ENCODE measurements at regions not wholly inside any gene's neighbourhood (a gene's known extent, or its start where the extent isn't known, plus 50 kb on each side); places are given as distances from the start of the nearest gene placed in this dataset.

DNA sequence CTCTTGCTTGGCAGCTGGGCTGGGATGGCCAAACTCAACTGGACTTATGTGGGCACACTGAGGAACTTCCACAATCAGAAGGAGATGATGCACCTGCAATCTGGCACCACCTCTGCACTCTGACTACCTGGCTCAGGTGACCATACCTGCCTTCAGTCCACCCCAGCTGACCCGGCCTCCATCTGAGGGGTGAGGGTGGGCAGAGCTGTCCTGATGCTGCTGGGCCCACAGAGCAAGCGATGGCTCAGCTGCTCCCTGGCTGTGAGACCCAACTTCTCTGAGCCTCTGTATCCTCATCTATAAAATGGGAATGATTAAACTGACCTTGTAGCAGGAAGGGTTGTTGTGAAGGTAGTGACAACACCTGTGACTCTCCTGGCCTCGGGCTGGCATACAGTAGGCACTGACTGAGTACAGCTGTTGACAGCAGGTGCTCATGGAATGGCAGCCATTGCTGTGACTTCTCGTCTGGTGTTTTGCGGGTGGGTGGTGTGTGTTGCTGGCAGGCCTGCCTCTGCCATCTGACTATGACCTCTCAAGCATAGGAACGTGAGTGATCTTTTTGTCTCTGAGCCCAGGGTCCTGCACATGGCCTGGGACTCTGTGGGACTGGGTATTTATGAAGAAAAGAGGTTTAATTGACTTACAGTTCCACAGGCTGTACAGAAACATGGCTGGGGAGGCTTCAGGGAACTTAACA lies 438.5 kb downstream of the PTPRU start:
- CTCF ChIA-PET, result no interaction called here
- DNase-seq (ENCODE audit: extremely low spot score), result no peak
- no peak for TF ChIP-seq SP1 (IDR thresholded peaks at IDR 0.05)
- TF ChIP-seq L3MBTL2 (conservative IDR thresholded peaks at IDR 0.05), result no peak
- TF ChIP-seq, protein P1, sequence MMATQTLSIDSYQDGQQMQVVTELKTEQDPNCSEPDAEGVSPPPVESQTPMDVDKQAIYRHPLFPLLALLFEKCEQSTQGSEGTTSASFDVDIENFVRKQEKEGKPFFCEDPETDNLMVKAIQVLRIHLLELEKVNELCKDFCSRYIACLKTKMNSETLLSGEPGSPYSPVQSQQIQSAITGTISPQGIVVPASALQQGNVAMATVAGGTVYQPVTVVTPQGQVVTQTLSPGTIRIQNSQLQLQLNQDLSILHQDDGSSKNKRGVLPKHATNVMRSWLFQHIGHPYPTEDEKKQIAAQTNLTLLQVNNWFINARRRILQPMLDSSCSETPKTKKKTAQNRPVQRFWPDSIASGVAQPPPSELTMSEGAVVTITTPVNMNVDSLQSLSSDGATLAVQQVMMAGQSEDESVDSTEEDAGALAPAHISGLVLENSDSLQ (IDR thresholded peaks at IDR 0.05), result no peak
- no peak for TF ChIP-seq FOXA1 (IDR thresholded peaks at IDR 0.05)
- no peak for TF ChIP-seq FOXK2 (IDR thresholded peaks at IDR 0.05)
- TF ChIP-seq NFRKB (IDR thresholded peaks at IDR 0.05), result no peak
- TF ChIP-seq SUZ12 (IDR thresholded peaks at IDR 0.05), result no peak
- no peak for TF ChIP-seq FOXM1 (IDR thresholded peaks at IDR 0.05; ENCODE audit: borderline replicate concordance)
- no peak for TF ChIP-seq HDGF (IDR thresholded peaks at IDR 0.05; ENCODE audit: borderline replicate concordance)
- TF ChIP-seq ARNT (IDR thresholded peaks at IDR 0.05), result no peak
- TF ChIP-seq ZNF384 (IDR thresholded peaks at IDR 0.05), result no peak
- no peak for TF ChIP-seq TARDBP (IDR thresholded peaks at IDR 0.05)
- no peak for TF ChIP-seq BHLHE40 (IDR thresholded peaks at IDR 0.05; ENCODE audit: borderline replicate concordance)
- TF ChIP-seq LEF1 (IDR thresholded peaks at IDR 0.05; ENCODE audit: borderline replicate concordance), result no peak
- POLR2A ChIA-PET, result no interaction called here

DNA sequence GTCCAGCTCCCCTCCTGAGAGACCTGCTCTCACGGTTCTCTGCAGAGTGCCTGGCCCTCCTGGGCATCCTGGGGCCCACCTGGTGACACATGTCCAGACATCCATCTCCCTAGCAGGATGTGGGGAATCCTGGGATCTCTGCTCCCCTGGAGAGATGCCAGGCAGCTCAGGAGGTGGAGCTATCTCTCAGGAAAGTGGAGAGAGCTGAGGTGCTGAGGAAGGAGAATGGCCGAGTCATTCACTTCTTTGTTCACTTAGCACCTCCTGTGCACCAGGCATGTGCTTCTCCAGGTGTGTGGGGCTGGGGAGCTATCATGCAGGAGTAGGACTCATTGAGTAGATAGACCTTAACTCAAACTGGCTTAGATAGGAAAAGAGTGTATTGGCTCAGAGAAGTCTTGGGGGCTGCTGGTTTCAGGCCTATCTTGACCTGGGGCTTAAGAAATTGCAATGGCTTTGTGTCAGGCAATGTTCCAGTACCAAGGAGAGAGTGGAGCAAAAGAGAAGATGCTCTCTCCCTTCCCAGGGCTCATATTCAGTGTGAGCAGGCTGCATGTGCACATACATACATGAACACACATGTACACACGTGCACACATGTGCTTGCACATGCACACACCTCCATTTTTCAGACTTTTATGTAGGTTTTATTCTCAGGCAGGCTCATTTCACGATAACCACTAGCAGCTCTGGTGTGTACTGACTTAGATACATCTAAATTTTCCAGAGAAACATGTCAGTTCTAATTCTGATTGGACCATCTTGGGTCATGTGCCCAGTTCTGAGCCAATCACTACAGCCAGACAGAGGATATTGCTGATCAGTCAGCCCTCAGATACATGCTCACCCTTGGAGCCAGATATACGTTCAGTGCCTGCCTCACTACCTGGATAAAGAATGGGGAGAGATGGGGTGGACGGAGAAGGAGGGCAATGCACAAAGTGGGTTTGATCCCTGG lies 437.6 kb downstream of the PTPRU start:
- TF ChIP-seq LEF1 (IDR thresholded peaks at IDR 0.05; ENCODE audit: borderline replicate concordance) (no peak), FOXK2 (IDR thresholded peaks at IDR 0.05) (no peak), ELF4 (IDR thresholded peaks at IDR 0.05) (no peak), HDGF (IDR thresholded peaks at IDR 0.05; ENCODE audit: borderline replicate concordance) (no peak), TARDBP (IDR thresholded peaks at IDR 0.05) (no peak), BHLHE40 (IDR thresholded peaks at IDR 0.05; ENCODE audit: borderline replicate concordance) (no peak)
- ChIA-PET POLR2A (no interaction called here), CTCF (no interaction called here)
- no peak for DNase-seq (ENCODE audit: extremely low spot score)

DNA sequence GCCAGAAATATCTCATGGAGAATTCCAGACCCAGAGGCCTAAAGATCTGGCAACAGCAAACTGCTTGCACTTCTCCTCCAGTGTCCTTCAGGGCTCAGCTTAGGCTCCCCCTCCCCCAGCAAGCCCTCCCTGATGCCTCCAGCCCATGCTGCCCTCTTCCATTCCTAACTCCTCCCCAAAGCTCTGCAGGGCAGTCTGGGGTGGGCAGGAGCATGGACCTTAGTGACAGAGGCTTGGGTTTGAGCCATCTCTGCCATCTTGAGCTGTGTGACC lies 436.8 kb downstream of the PTPRU start:
- ChIA-PET CTCF (no interaction called here), POLR2A (no interaction called here)
- no peak for DNase-seq (ENCODE audit: extremely low spot score)
- TF ChIP-seq ELF4 (IDR thresholded peaks at IDR 0.05) (no peak), CTBP1 (IDR thresholded peaks at IDR 0.05; ENCODE audit: borderline replicate concordance) (no peak), TARDBP (IDR thresholded peaks at IDR 0.05) (no peak), FOXK2 (IDR thresholded peaks at IDR 0.05) (no peak), SUZ12 (IDR thresholded peaks at IDR 0.05) (no peak), BHLHE40 (IDR thresholded peaks at IDR 0.05; ENCODE audit: borderline replicate concordance) (no peak), LEF1 (IDR thresholded peaks at IDR 0.05; ENCODE audit: borderline replicate concordance) (no peak), L3MBTL2 (conservative IDR thresholded peaks at IDR 0.05) (no peak), ARNT (IDR thresholded peaks at IDR 0.05) (no peak), FOXM1 (IDR thresholded peaks at IDR 0.05; ENCODE audit: borderline replicate concordance) (no peak), HDGF (IDR thresholded peaks at IDR 0.05; ENCODE audit: borderline replicate concordance) (no peak), SP1 (IDR thresholded peaks at IDR 0.05) (no peak), ZNF384 (IDR thresholded peaks at IDR 0.05) (no peak), NFRKB (IDR thresholded peaks at IDR 0.05) (no peak), FOXA1 (IDR thresholded peaks at IDR 0.05) (no peak)
- TF ChIP-seq, protein P1 (IDR thresholded peaks at IDR 0.05), result no peak

DNA sequence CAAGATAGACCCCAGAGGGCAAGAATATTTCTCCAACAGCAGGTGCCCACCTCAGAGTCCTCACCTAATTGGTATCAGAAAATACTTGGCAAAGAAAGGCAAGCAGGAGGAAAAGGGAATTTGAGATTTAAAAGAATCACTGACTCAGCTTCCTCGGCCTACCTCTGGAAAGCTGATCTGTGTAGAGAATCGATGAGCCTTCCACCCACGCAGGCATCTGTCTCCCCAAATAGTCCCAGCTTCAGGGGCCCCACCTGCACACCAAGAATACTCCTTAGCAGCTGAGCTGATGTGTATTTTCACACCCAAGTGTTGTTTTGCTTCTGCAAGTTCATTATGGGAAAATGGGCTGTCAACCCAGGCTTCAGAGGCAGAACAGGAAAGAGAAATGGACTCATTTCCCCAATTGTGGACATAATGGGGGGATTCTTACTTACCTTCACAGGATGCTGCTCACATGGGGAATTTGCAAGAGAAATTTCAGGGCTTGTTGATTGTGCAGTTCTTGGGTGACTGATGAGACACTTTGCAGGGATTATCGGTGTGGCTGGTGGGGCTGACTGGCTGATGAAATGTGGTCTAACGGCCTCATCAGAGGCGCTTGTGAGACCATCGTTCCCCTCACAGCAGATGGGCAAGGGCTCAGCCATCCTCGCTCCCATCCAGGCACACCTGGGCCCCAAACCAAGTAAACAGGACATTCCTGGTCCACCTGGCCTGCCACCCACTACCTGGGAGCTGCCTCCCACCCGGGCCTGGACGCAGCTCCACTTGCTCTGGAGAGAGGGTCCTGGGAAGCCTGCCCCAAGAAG lies 436.3 kb downstream of the PTPRU start:
- TF ChIP-seq SP1 (IDR thresholded peaks at IDR 0.05) (no peak), L3MBTL2 (conservative IDR thresholded peaks at IDR 0.05) (no peak), LEF1 (IDR thresholded peaks at IDR 0.05; ENCODE audit: borderline replicate concordance) (no peak), SUZ12 (IDR thresholded peaks at IDR 0.05) (no peak), NFRKB (IDR thresholded peaks at IDR 0.05) (no peak), ARNT (IDR thresholded peaks at IDR 0.05) (no peak), FOXK2 (IDR thresholded peaks at IDR 0.05) (no peak), FOXM1 (IDR thresholded peaks at IDR 0.05; ENCODE audit: borderline replicate concordance) (no peak), CTBP1 (IDR thresholded peaks at IDR 0.05; ENCODE audit: borderline replicate concordance) (no peak), TARDBP (IDR thresholded peaks at IDR 0.05) (no peak)
- ChIA-PET POLR2A (no interaction called here), CTCF (no interaction called here)
- no peak for DNase-seq (ENCODE audit: extremely low spot score)

DNA sequence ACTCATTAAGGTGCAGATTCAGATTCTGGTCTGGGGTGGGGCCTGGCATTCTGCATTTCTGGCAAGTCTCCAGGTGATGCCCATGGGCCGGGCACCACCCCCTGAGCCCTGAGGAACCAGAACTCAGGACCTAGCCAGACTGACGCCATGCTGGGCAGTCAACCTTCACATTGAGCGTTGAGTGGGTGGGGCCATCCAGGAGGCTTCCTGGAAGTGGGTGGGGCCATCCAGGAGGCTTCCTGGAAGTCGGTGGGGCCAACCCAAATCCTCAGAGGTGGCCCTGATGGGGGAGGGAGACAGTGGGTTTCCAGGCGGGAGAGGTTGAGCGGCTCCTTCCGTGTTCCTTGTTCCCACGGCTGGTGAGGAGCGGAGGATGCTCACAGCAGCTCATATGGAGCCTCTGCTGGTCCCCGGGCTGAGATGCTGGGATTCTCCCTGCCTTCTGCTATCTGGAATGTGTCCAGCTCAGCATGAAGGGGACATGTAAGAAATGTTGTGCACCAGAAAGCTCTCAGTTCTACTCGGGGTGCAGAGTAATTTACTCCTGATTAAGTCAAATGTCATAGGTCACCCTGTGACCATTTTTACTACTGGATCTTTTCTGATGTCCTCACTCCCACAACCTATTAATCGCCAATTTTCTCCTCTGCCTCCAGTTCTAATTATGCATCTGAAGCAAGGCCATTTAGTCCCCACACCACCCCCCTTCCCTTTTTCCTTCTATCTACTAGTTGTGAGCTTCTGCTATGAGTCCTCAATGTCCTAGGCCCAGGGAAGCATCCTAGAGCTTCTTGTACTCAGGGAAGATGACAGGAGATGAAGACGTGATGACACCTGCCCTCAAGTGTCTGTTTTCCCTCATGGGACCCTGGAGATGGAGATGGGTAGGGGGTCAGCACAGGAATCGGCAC lies 435.4 kb downstream of the PTPRU start:
- CTCF ChIA-PET, result no interaction called here
- TF ChIP-seq ARNT (IDR thresholded peaks at IDR 0.05) (no peak), ELF4 (IDR thresholded peaks at IDR 0.05) (no peak), FOXA1 (IDR thresholded peaks at IDR 0.05) (no peak), FOXM1 (IDR thresholded peaks at IDR 0.05; ENCODE audit: borderline replicate concordance) (no peak), BHLHE40 (IDR thresholded peaks at IDR 0.05; ENCODE audit: borderline replicate concordance) (no peak), LEF1 (IDR thresholded peaks at IDR 0.05; ENCODE audit: borderline replicate concordance) (no peak), ZNF384 (IDR thresholded peaks at IDR 0.05) (no peak), CTBP1 (IDR thresholded peaks at IDR 0.05; ENCODE audit: borderline replicate concordance) (no peak), TARDBP (IDR thresholded peaks at IDR 0.05) (no peak), NFRKB (IDR thresholded peaks at IDR 0.05) (no peak), SP1 (IDR thresholded peaks at IDR 0.05) (no peak), L3MBTL2 (conservative IDR thresholded peaks at IDR 0.05) (no peak), FOXK2 (IDR thresholded peaks at IDR 0.05) (no peak), HDGF (IDR thresholded peaks at IDR 0.05; ENCODE audit: borderline replicate concordance) (no peak), SUZ12 (IDR thresholded peaks at IDR 0.05) (no peak)
- TF ChIP-seq, protein P1 (IDR thresholded peaks at IDR 0.05), result no peak
- POLR2A ChIA-PET, result no interaction called here
- DNase-seq (ENCODE audit: extremely low spot score), result no peak
